ENCODE measurements at regions not wholly inside any gene's neighbourhood (a gene's known extent, or its start where the extent isn't known, plus 50 kb on each side); places are given as distances from the start of the nearest gene placed in this dataset.

- TF ChIP-seq, protein P1, sequence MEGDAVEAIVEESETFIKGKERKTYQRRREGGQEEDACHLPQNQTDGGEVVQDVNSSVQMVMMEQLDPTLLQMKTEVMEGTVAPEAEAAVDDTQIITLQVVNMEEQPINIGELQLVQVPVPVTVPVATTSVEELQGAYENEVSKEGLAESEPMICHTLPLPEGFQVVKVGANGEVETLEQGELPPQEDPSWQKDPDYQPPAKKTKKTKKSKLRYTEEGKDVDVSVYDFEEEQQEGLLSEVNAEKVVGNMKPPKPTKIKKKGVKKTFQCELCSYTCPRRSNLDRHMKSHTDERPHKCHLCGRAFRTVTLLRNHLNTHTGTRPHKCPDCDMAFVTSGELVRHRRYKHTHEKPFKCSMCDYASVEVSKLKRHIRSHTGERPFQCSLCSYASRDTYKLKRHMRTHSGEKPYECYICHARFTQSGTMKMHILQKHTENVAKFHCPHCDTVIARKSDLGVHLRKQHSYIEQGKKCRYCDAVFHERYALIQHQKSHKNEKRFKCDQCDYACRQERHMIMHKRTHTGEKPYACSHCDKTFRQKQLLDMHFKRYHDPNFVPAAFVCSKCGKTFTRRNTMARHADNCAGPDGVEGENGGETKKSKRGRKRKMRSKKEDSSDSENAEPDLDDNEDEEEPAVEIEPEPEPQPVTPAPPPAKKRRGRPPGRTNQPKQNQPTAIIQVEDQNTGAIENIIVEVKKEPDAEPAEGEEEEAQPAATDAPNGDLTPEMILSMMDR (IDR thresholded peaks at IDR 0.05) = no peak
- TF ChIP-seq POLR2A (IDR thresholded peaks at IDR 0.05) = no peak
Measured at GRCh38 chr4:66073961-66074360, 403.7 kb upstream of the EPHA5 start.

Measured in uterus (tissue), 2 donors.